LNCaP clone FGC (cell line): ENCODE measurements at regions not wholly inside any gene's neighbourhood (a gene's known extent, or its start where the extent isn't known, plus 50 kb on each side); places are given as distances from the start of the nearest gene placed in this dataset.

Source experiments
- DNase-seq: peaks from one replicate; pipeline ENCODE4 v3.0.0-alpha.2; 2011; ENCODE audit warnings: low read depth
- H3K4me3 ChIP-seq: 2 replicates; pipeline ENCODE4 v1.5.1; 2011; ENCODE audit warnings: mild to moderate bottlenecking, low read depth, low read length, control low read depth
- CTCF ChIP-seq: IDR thresholded peaks from 2 replicates; pipeline ENCODE4 v1.5.1; 2012; ENCODE audit warnings: mild to moderate bottlenecking; ENCODE audit not compliant: control insufficient read depth, insufficient read depth; ENCODE audit errors: extremely low read depth

GRCh38 chr16:8398548-8398947 lies 191.8 kb downstream of the TMEM114 start:
- no peak overlapping the region for H3K4me3 ChIP-seq
- no peak for DNase-seq
- TF ChIP-seq CTCF = no peak

GRCh38 chr16:8397223-8397622 lies 193.1 kb downstream of the TMEM114 start:
- H3K4me3 ChIP-seq = no peak overlapping the region
- DNase-seq = no peak
- no peak for TF ChIP-seq CTCF

GRCh38 chr16:8396463-8396862 lies 193.8 kb downstream of the TMEM114 start:
- no peak overlapping the region for H3K4me3 ChIP-seq
- TF ChIP-seq CTCF = no peak
- DNase-seq = no peak

- no peak for TF ChIP-seq CTCF
- H3K4me3 ChIP-seq = no peak overlapping the region
- DNase-seq = no peak
These were observed 199.1 kb downstream of the TMEM114 start for GRCh38 chr16:8391257-8391656.

- no peak for DNase-seq
- no peak overlapping the region for H3K4me3 ChIP-seq
- no peak for TF ChIP-seq CTCF
These were observed 201.6 kb downstream of the TMEM114 start for GRCh38 chr16:8388684-8389083.

GRCh38 chr16:8381814-8382213 lies 208.5 kb downstream of the TMEM114 start:
- TF ChIP-seq CTCF = no peak
- no peak overlapping the region for H3K4me3 ChIP-seq
- no peak for DNase-seq

- H3K4me3 ChIP-seq = no peak overlapping the region
- DNase-seq = no peak
- no peak for TF ChIP-seq CTCF
These were observed 210.0 kb downstream of the TMEM114 start for GRCh38 chr16:8380311-8380710.
